ENCODE measurements at regions not wholly inside any gene's neighbourhood (a gene's known extent, or its start where the extent isn't known, plus 50 kb on each side); places are given as distances from the start of the nearest gene placed in this dataset.

- TF ChIP-seq CTCF (optimal IDR thresholded peaks at IDR 0.05 in 1 of 3, IDR thresholded peaks at IDR 0.05 in 1 of 3, conservative IDR thresholded peaks at IDR 0.05 in 1 of 3; ENCODE audit: extremely low read depth in 1 of 3, insufficient read depth in 2 of 3, low read length in 3 of 3): no peak
- no peak for TF ChIP-seq EZH2 (IDR thresholded peaks at IDR 0.05; ENCODE audit: low read length)
Observed at GRCh38 chr3:24818055-24818454, 323.4 kb upstream of the THRB start.
